Mammary epithelial cell (primary cell): ENCODE measurements at regions not wholly inside any gene's neighbourhood (a gene's known extent, or its start where the extent isn't known, plus 50 kb on each side); places are given as distances from the start of the nearest gene placed in this dataset.
"Not testable (repeated sequence)": the region's sequence is repeated elsewhere in the genome, so short reads cannot be mapped to it uniquely, and the experiment has no call there.

Source experiments
- CTCF ChIP-seq, 2 donors: IDR thresholded peaks in 1 of 2; conservative IDR thresholded peaks in 1 of 2; 2 replicates each; pipeline ENCODE4 v1.5.1; 2011 to 2012; ENCODE audit warnings: inconsistent platforms in 2 of 2, low read length in 2 of 2, mild to moderate bottlenecking in 2 of 2, control low read depth in 1 of 2, low read depth in 1 of 2; ENCODE audit not compliant: insufficient read depth in 1 of 2; ENCODE audit errors: extremely low read depth in 1 of 2
- EZH2 ChIP-seq: IDR thresholded peaks from 2 replicates; pipeline ENCODE4 v1.6.1; 2012; ENCODE audit warnings: low read length, inconsistent platforms, borderline replicate concordance

GRCh38 chr4:3882316-3882885 is 116.2 kb downstream of the ADRA2C start:
- TF ChIP-seq CTCF (conservative IDR thresholded peaks at IDR 0.05 in 1 of 2, IDR thresholded peaks at IDR 0.05 in 1 of 2; ENCODE audit: extremely low read depth in 1 of 2, insufficient read depth in 1 of 2, low read depth in 1 of 2, low read length in 2 of 2); EZH2: not testable (repeated sequence)
